K562 (cell line): ENCODE measurements at regions not wholly inside any gene's neighbourhood (a gene's known extent, or its start where the extent isn't known, plus 50 kb on each side); places are given as distances from the start of the nearest gene placed in this dataset.

Source experiments
- ATAC-seq: fragments of 200-7000 bp; cut with Tn5 transposase; 3 replicates; pipeline ENCODE4 v1.9.1; 2020; ENCODE audit warnings: moderate library complexity
- BruUV-seq: library from RNA; stranded (reverse); fragments of 400-500 nt; replicated peaks from 2 replicates; lab custom pipeline; 2021; lab: Mats Ljungman, UMichigan
- CTCF ChIA-PET: fragments of 300-600 bp; formaldehyde crosslinking; extraction: SDS; loops from one replicate; lab custom pipeline; 2021; ENCODE audit warnings: low intra/inter-chr PET ratio; lab: Yijun Ruan, JAX
- POLR2A ChIA-PET: fragments of 300-600, 350-650 bp; sonication (Branson Sonifier 250); formaldehyde crosslinking; extraction: SDS; loops from one replicate; lab custom pipeline; 2021; ENCODE audit warnings: antibody characterized with exemption, inconsistent platforms; lab: Yijun Ruan, JAX
- DNase-seq, 4 experiments: peaks; one replicate each; pipeline versions ENCODE4 v3.0.0 to v3.0.0-alpha.2; 2011 to 2018; ENCODE audit warnings: low spot score in 3 of 4, mixed read lengths in 3 of 4; ENCODE audit errors: extremely low read depth in 1 of 4
- FAIRE-seq: peaks from 2 replicates; lab custom pipeline; 2011; peaks lifted over from hg19 to GRCh38; lab: Jason Lieb, UNC
- H2AFZ ChIP-seq: 2 replicates; pipeline ENCODE4 v1.6.0; 2011; ENCODE audit warnings: low read depth, low read length, control low read depth, inconsistent platforms
- H3K27ac ChIP-seq: fragments of 200-600 bp; 3 replicates; pipeline ENCODE4 v1.8.0; 2011; ENCODE audit warnings: low read depth, mild to moderate bottlenecking, control low read depth, inconsistent platforms, low read length, moderate library complexity, mixed read lengths; ENCODE audit errors: extremely low read depth
- H3K27me3 ChIP-seq, 2 experiments: fragments of 300-600 bp in 1 of 2; 2 replicates in 1 of 2; 3 replicates in 1 of 2; pipeline versions ENCODE4 v1.6.0 to v1.8.0; 2011; ENCODE audit warnings: inconsistent platforms in 2 of 2, low read length in 2 of 2, mild to moderate bottlenecking in 1 of 2, mixed read lengths in 1 of 2, moderate library complexity in 1 of 2; ENCODE audit not compliant: control insufficient read depth in 2 of 2, insufficient read depth in 2 of 2
- H3K36me3 ChIP-seq: fragments of 300-600 bp; 3 replicates; pipeline ENCODE4 v1.8.0; 2011; ENCODE audit warnings: mild to moderate bottlenecking, low read length, inconsistent platforms; ENCODE audit not compliant: control insufficient read depth, insufficient read depth
- H3K4me1 ChIP-seq, 2 experiments: fragments of 200-600 bp in 1 of 2; replicated peaks in 1 of 2; 2 replicates in 1 of 2; 3 replicates in 1 of 2; pipeline versions ENCODE4 v1.5.1 to v1.8.0; 2011; ENCODE audit warnings: inconsistent platforms in 2 of 2, low read length in 2 of 2, mild to moderate bottlenecking in 1 of 2, mixed read lengths in 1 of 2, moderate library complexity in 1 of 2; ENCODE audit not compliant: control insufficient read depth in 2 of 2, insufficient read depth in 2 of 2
- H3K4me2 ChIP-seq: 2 replicates; pipeline ENCODE4 v1.6.1; 2011; ENCODE audit warnings: low read length, control low read depth, inconsistent platforms, mixed read lengths; ENCODE audit not compliant: insufficient read depth
- H3K4me3 ChIP-seq: fragments of 200-600 bp; sonication (generic), shearing (Covaris generic); 2 replicates; pipeline ENCODE4 v1.5.1; 2016; ENCODE audit warnings: control low read depth, inconsistent platforms
- H3K79me2 ChIP-seq: fragments of 200-600 bp; 3 replicates; pipeline ENCODE4 v1.8.0; 2011; ENCODE audit warnings: low read length, inconsistent platforms; ENCODE audit not compliant: control insufficient read depth, insufficient read depth
- H3K9ac ChIP-seq, 2 experiments: 2 replicates each; pipeline versions ENCODE4 v1.6.0 to v1.6.1; 2011; ENCODE audit warnings: low read depth in 2 of 2, low read length in 2 of 2, control low read depth in 1 of 2, inconsistent platforms in 1 of 2, mild to moderate bottlenecking in 1 of 2, mixed read lengths in 1 of 2; ENCODE audit not compliant: insufficient read depth in 1 of 2
- H3K9me1 ChIP-seq: one replicate; pipeline ENCODE4 v1.6.0; 2011; ENCODE audit warnings: inconsistent platforms, mild to moderate bottlenecking, low read length, moderate library complexity; ENCODE audit not compliant: control insufficient read depth, insufficient read depth
- H3K9me3 ChIP-seq: replicated peaks from 2 replicates; pipeline ENCODE4 v1.5.1; 2011; ENCODE audit warnings: low read depth, low read length, inconsistent platforms; ENCODE audit not compliant: control insufficient read depth, insufficient read depth
- H4K20me1 ChIP-seq: replicated peaks from 2 replicates; pipeline ENCODE4 v1.6.1; 2011; ENCODE audit warnings: low read length, inconsistent platforms, mixed read lengths; ENCODE audit not compliant: control insufficient read depth, insufficient read depth
- ARID2 ChIP-seq: fragments of 450-650 bp; IDR thresholded peaks from 2 replicates; pipeline ENCODE4 v1.6.1; 2017; ENCODE audit warnings: antibody characterized with exemption, mild to moderate bottlenecking
- DDX20 ChIP-seq: fragments of 450-650 bp; IDR thresholded peaks from 2 replicates; pipeline ENCODE4 v1.6.1; 2016; ENCODE audit warnings: missing genetic modification characterization, low read depth, mild to moderate bottlenecking, missing compliant biosample characterization, moderate library complexity
- ETV6 ChIP-seq, 3 experiments: fragments of 150-350 bp in 1 of 3; sonication (generic) in 1 of 3; formaldehyde crosslinking in 1 of 3; IDR thresholded peaks; 2 replicates each; pipeline versions ENCODE4 v1.6.1 to v1.8.0; 2014 to 2022; ENCODE audit warnings: borderline replicate concordance in 2 of 3, low read depth in 2 of 3, antibody characterized with exemption in 1 of 3, low read length in 1 of 3, mild to moderate bottlenecking in 1 of 3, missing genetic modification reagents in 1 of 3
- FIP1L1 ChIP-seq: fragments of 200-400 bp; formaldehyde crosslinking; IDR thresholded peaks from 2 replicates; pipeline ENCODE4 v1.6.1; 2018; ENCODE audit warnings: mild to moderate bottlenecking, low read depth, low read length; ENCODE audit not compliant: poor library complexity, severe bottlenecking
- GATA2 ChIP-seq: sonication (generic); formaldehyde crosslinking; IDR thresholded peaks from 2 replicates; pipeline ENCODE4 v1.4.0; 2020; ENCODE audit warnings: mild to moderate bottlenecking, missing genetic modification reagents
- KAT8 ChIP-seq: fragments of 450-650 bp; IDR thresholded peaks from 2 replicates; pipeline ENCODE4 v1.6.1; 2016; ENCODE audit warnings: low read depth, mild to moderate bottlenecking
- MXI1 ChIP-seq: IDR thresholded peaks from 2 replicates; pipeline ENCODE4 v1.6.1; 2011; ENCODE audit warnings: low read depth, mild to moderate bottlenecking, improper control_type of control experiment, low read length
- NFIC ChIP-seq: fragments of 450-650 bp; IDR thresholded peaks from 2 replicates; pipeline ENCODE4 v1.6.1; 2017; ENCODE audit warnings: mild to moderate bottlenecking, inconsistent platforms
- NRF1 ChIP-seq, 2 experiments: fragments of 450-650 bp; IDR thresholded peaks in 1 of 2; conservative IDR thresholded peaks in 1 of 2; 2 replicates each; pipeline ENCODE4 v1.6.1; 2014; ENCODE audit warnings: mild to moderate bottlenecking in 2 of 2
- SMC3 ChIP-seq: conservative IDR thresholded peaks from 2 replicates; pipeline ENCODE4 v1.6.1; 2011; ENCODE audit warnings: low read depth, low read length, improper control_type of control experiment; ENCODE audit not compliant: insufficient read depth
- TCFL5 ChIP-seq: fragments of 250-450 bp; sonication (Bioruptor Pico); conservative IDR thresholded peaks from 2 replicates; pipeline ENCODE4 v1.6.1; 2021; ENCODE audit warnings: mild to moderate bottlenecking, moderate library complexity, matching md5 sums
- YBX1 ChIP-seq: fragments of 450-650 bp; IDR thresholded peaks from 2 replicates; pipeline ENCODE4 v1.7.1; 2016; ENCODE audit warnings: mild to moderate bottlenecking
- ZFP30 ChIP-seq: fragments of 250-450 bp; sonication (Bioruptor Pico); IDR thresholded peaks from 2 replicates; pipeline ENCODE4 v1.8.0; 2022; ENCODE audit warnings: moderate library complexity, mild to moderate bottlenecking, inconsistent platforms, borderline replicate concordance
- WGBS: fragments of 100-300 bp; shearing (Covaris generic); methylation state at CpG from one replicate; pipeline ENCODE4 v1.1.6; 2016; ENCODE audit warnings: low coverage, mixed read lengths; ENCODE audit not compliant: insufficient coverage; ENCODE audit errors: missing lambda C conversion rate; 5-methylcytosine and 5-hydroxymethylcytosine counted together
- in situ Hi-C: fragments of 300-500 bp; cut with MboI; formaldehyde crosslinking; loops from 4 replicates; pipeline ENCODE4 v1.15.0; 2018; ENCODE audit warnings: inconsistent platforms, mixed read lengths
- intact Hi-C: fragments of 100-400 bp; cut with micrococcal nuclease; formaldehyde crosslinking; loops from 2 replicates; pipeline ENCODE4 v1.14.2; 2022
- TF ChIP-seq, protein P1 (sequence below): fragments of 450-650 bp; IDR thresholded peaks from 2 replicates; pipeline ENCODE4 v1.6.1; 2016; ENCODE audit warnings: low read depth
- TF ChIP-seq, protein P2 (sequence below): fragments of 250-450 bp; sonication (Bioruptor Pico); IDR thresholded peaks from 2 replicates; pipeline ENCODE4 v1.5.0; 2021

DNA sequence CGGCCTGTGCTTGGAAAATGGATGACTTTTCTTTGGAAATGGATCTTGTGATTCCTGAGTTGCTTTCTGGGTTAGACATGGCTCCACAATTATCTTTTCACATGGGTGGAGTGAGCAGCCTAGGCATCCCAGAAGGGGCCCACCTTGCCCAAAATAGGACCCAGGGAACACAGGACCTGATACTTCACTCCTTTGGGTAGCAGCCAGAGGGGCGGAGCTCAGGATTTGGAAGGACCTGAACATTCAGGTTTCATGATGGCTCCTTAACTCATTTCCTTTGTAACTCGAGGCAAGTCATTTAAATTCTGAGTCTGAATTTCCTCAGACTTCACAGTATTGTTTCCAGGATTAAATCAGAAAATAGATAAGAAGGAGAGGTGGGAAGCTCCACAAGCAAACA, 178.3 kb upstream of the ZMIZ1 start:
- no peaks in the 10 kb centered on the region for H3K4me1 ChIP-seq
- no peak overlapping the region for H3K9ac ChIP-seq
- ATAC-seq (no peak), FAIRE-seq (no peak), DNase-seq (no peak)
- H2AFZ ChIP-seq = no peak overlapping the region
- BruUV-seq = no TSS peak
- H3K4me2 ChIP-seq = no peak overlapping the region
- peaks cover 20 to 24% of the 10 kb centered on the region in 2 experiments; a peak in 4 of 5 replicates for H3K27me3 ChIP-seq
- POLR2A ChIA-PET = no interaction called here
- CTCF ChIA-PET = no interaction called here
- no peak overlapping the region for H3K4me3 ChIP-seq
- intact Hi-C loops (no loop called here), in situ Hi-C loops (no loop called here)
- H3K79me2 ChIP-seq = no peaks in the 10 kb centered on the region
- no peaks in the 10 kb centered on the region for H4K20me1 ChIP-seq
- WGBS = 0% methylated on average over 3 of the region's 3 CpGs
- H3K27ac ChIP-seq = no peak overlapping the region
- H3K36me3 ChIP-seq = no peaks in the 10 kb centered on the region
- H3K9me3 ChIP-seq = 0 out of 2 replicates have a peak, but pooled peaks cover 3% of the 10 kb centered on the region
- no peaks in the 10 kb centered on the region for H3K9me1 ChIP-seq
- no peak for TF ChIP-seq TCFL5 (CRISPR knock-in tag)
- TF ChIP-seq ETV6 (IDR thresholded peaks at IDR 0.05; ENCODE audit: borderline replicate concordance in 1 of 2, low read depth in 2 of 2, low read length in 1 of 2) = no peak
- TF ChIP-seq ETV6 (CRISPR knock-in tag; IDR thresholded peaks at IDR 0.05; ENCODE audit: borderline replicate concordance) = no peak
- TF ChIP-seq ARID2 = no peak
- TF ChIP-seq GATA2 (CRISPR knock-in tag) = no peak
- TF ChIP-seq NRF1 (conservative IDR thresholded peaks at IDR 0.05 in 1 of 2, IDR thresholded peaks at IDR 0.05 in 1 of 2) = no peak
- no peak for TF ChIP-seq SMC3
- no peak for TF ChIP-seq MXI1
- TF ChIP-seq DDX20 (tag) = no peak
- no peak for TF ChIP-seq NFIC
- TF ChIP-seq, protein P1, sequence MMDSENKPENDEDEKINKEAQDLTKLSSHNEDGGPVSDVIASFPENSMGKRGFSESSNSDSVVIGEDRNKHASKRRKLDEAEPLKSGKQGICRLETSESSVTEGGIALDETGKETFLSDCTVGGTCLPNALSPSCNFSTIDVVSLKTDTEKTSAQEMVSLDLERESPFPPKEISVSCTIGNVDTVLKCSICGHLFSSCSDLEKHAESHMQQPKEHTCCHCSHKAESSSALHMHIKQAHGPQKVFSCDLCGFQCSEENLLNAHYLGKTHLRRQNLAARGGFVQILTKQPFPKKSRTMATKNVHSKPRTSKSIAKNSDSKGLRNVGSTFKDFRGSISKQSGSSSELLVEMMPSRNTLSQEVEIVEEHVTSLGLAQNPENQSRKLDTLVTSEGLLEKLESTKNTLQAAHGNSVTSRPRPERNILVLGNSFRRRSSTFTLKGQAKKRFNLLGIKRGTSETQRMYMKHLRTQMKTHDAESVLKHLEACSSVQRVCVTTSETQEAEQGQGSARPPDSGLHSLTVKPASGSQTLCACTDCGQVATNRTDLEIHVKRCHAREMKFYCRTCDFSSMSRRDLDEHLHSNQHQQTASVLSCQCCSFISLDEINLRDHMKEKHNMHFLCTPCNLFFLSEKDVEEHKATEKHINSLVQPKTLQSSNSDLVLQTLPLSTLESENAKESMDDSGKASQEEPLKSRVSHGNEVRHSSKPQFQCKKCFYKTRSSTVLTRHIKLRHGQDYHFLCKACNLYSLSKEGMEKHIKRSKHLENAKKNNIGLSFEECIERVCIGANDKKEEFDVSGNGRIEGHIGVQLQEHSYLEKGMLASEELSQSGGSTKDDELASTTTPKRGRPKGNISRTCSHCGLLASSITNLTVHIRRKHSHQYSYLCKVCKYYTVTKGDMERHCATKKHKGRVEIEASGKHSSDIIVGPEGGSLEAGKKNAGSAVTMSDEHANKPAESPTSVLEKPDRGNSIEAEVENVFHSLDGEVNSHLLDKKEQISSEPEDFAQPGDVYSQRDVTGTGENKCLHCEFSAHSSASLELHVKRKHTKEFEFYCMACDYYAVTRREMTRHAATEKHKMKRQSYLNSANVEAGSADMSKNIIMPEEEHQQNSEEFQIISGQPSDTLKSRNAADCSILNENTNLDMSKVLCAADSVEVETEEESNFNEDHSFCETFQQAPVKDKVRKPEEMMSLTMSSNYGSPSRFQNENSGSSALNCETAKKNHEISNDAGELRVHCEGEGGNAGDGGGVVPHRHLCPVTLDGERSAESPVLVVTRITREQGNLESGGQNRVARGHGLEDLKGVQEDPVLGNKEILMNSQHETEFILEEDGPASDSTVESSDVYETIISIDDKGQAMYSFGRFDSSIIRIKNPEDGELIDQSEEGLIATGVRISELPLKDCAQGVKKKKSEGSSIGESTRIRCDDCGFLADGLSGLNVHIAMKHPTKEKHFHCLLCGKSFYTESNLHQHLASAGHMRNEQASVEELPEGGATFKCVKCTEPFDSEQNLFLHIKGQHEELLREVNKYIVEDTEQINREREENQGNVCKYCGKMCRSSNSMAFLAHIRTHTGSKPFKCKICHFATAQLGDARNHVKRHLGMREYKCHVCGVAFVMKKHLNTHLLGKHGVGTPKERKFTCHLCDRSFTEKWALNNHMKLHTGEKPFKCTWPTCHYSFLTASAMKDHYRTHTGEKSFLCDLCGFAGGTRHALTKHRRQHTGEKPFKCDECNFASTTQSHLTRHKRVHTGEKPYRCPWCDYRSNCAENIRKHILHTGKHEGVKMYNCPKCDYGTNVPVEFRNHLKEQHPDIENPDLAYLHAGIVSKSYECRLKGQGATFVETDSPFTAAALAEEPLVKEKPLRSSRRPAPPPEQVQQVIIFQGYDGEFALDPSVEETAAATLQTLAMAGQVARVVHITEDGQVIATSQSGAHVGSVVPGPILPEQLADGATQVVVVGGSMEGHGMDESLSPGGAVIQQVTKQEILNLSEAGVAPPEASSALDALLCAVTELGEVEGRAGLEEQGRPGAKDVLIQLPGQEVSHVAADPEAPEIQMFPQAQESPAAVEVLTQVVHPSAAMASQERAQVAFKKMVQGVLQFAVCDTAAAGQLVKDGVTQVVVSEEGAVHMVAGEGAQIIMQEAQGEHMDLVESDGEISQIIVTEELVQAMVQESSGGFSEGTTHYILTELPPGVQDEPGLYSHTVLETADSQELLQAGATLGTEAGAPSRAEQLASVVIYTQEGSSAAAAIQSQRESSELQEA = no peak
- no peak for TF ChIP-seq ZFP30 (CRISPR knock-in tag)
- TF ChIP-seq, protein P2, sequence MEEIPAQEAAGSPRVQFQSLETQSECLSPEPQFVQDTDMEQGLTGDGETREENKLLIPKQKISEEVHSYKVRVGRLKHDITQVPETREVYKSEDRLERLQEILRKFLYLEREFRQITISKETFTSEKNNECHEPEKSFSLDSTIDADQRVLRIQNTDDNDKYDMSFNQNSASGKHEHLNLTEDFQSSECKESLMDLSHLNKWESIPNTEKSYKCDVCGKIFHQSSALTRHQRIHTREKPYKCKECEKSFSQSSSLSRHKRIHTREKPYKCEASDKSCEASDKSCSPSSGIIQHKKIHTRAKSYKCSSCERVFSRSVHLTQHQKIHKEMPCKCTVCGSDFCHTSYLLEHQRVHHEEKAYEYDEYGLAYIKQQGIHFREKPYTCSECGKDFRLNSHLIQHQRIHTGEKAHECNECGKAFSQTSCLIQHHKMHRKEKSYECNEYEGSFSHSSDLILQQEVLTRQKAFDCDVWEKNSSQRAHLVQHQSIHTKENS (CRISPR knock-in tag) = no peak
- TF ChIP-seq FIP1L1 = no peak
- no peak for TF ChIP-seq YBX1
- TF ChIP-seq KAT8 = no peak
